HG03095 (cell line): ENCODE measurements at regions not wholly inside any gene's neighbourhood (a gene's known extent, or its start where the extent isn't known, plus 50 kb on each side); places are given as distances from the start of the nearest gene placed in this dataset.

ENCODE experiments used
- ATAC-seq: cut with Tn5 transposase; IDR thresholded peaks from one replicate; pipeline ENCODE4 v1.9.1; 2021; ENCODE audit warnings: moderate library complexity; ENCODE audit not compliant: unreplicated experiment

GRCh38 chr2:205902041-205902899 is 183.7 kb downstream of the INO80D start:
- no peak for ATAC-seq

- no peak for ATAC-seq
Measured at GRCh38 chr2:205901491-205901890, 184.5 kb downstream of the INO80D start.

- no peak for ATAC-seq
Measured at GRCh38 chr2:205898744-205899143, 187.2 kb downstream of the INO80D start.

GRCh38 chr2:205895981-205896655 is 189.9 kb downstream of the INO80D start:
- ATAC-seq, result no peak

- ATAC-seq, result no peak
Measured at GRCh38 chr2:205892665-205893259, 193.2 kb downstream of the INO80D start.

GRCh38 chr2:205892251-205892655 is 193.7 kb downstream of the INO80D start:
- ATAC-seq, result no peak

GRCh38 chr2:205889114-205889513 is 196.9 kb downstream of the INO80D start:
- no peak for ATAC-seq

- no peak for ATAC-seq
Measured at GRCh38 chr2:205887637-205888036, 198.3 kb downstream of the INO80D start.

GRCh38 chr2:205885492-205886099 is 200.4 kb downstream of the INO80D start:
- ATAC-seq, result no peak

GRCh38 chr2:205883965-205884364 is 201.7 kb downstream of the NRP2 start:
- ATAC-seq, result no peak

GRCh38 chr2:205882806-205883425 is 200.6 kb downstream of the NRP2 start:
- ATAC-seq, result no peak

- ATAC-seq, result no peak
Measured at GRCh38 chr2:205880048-205880447, 197.7 kb downstream of the NRP2 start.

GRCh38 chr2:205878999-205879762 is 196.9 kb downstream of the NRP2 start:
- ATAC-seq, result no peak

- ATAC-seq, result no peak
Measured at GRCh38 chr2:205877496-205877895, 195.2 kb downstream of the NRP2 start.

GRCh38 chr2:205876127-205876526 is 193.8 kb downstream of the NRP2 start:
- no peak for ATAC-seq

- ATAC-seq, result no peak
Measured at GRCh38 chr2:205872716-205873115, 190.4 kb downstream of the NRP2 start.

- no peak for ATAC-seq
Measured at GRCh38 chr2:205869439-205869838, 187.1 kb downstream of the NRP2 start.

- ATAC-seq, result no peak
Measured at GRCh38 chr2:205868773-205869333, 186.6 kb downstream of the NRP2 start.

- ATAC-seq, result no peak
Measured at GRCh38 chr2:205868053-205868452, 185.8 kb downstream of the NRP2 start.

GRCh38 chr2:205867371-205867770 is 185.1 kb downstream of the NRP2 start:
- no peak for ATAC-seq
